GM12878 (cell line): ENCODE measurements at regions not wholly inside any gene's neighbourhood (a gene's known extent, or its start where the extent isn't known, plus 50 kb on each side); places are given as distances from the start of the nearest gene placed in this dataset.

Experiments
- ATAC-seq: fragments of 200-7000 bp; cut with Tn5 transposase; 3 replicates; pipeline ENCODE4 v1.9.1; 2020; ENCODE audit warnings: mild to moderate bottlenecking, moderate library complexity
- BruUV-seq: library from RNA; stranded (reverse); fragments of 400-500 nt; replicated peaks from 2 replicates; lab custom pipeline; 2021; lab: Mats Ljungman, UMichigan
- CTCF ChIA-PET: fragments of 300-600 bp; sonication (Branson Sonifier 250); formaldehyde crosslinking; extraction: SDS; loops from one replicate; lab custom pipeline; 2021; ENCODE audit warnings: inconsistent platforms; lab: Yijun Ruan, JAX
- POLR2A ChIA-PET: fragments of 350-600 bp; formaldehyde crosslinking; extraction: SDS; loops from one replicate; lab custom pipeline; 2021; ENCODE audit warnings: inconsistent platforms; lab: Charles Lee
- RAD21 ChIA-PET: fragments of 300-600 bp; sonication (Branson Sonifier 250); formaldehyde crosslinking; loops from one replicate; lab custom pipeline; 2023; ENCODE audit warnings: antibody characterized with exemption; ENCODE audit not compliant: unreplicated experiment; lab: Charles Lee
- SMC1A ChIA-PET: fragments of 300-600 bp; sonication (Branson Sonifier 250); formaldehyde crosslinking; loops from one replicate; lab custom pipeline; 2023; ENCODE audit not compliant: unreplicated experiment, uncharacterized antibody; lab: Charles Lee
- DNase-seq: peaks from one replicate; pipeline ENCODE4 v3.0.0-alpha.2; 2011; ENCODE audit warnings: low read depth, low spot score
- FAIRE-seq: peaks from 3 replicates; lab custom pipeline; 2011; peaks lifted over from hg19 to GRCh38; lab: Jason Lieb, UNC
- H2AFZ ChIP-seq: 2 replicates; pipeline ENCODE4 v1.6.0; 2011; ENCODE audit warnings: low read depth, low read length, control low read depth; ENCODE audit not compliant: control insufficient read depth
- H3K27ac ChIP-seq: 2 replicates; pipeline ENCODE4 v1.5.1; 2011; ENCODE audit warnings: control low read depth; ENCODE audit not compliant: control insufficient read depth, insufficient read depth
- H3K27me3 ChIP-seq, 2 experiments: replicated peaks in 1 of 2; 2 replicates each; pipeline versions ENCODE4 v1.6.0 to v1.6.1; 2011; ENCODE audit warnings: low read length in 1 of 2; ENCODE audit not compliant: control insufficient read depth in 2 of 2, insufficient read depth in 2 of 2
- H3K36me3 ChIP-seq, 2 experiments: 2 replicates each; pipeline ENCODE4 v1.5.1; 2011; ENCODE audit warnings: low read length in 1 of 2; ENCODE audit not compliant: control insufficient read depth in 2 of 2, insufficient read depth in 2 of 2
- H3K4me1 ChIP-seq: 2 replicates; pipeline ENCODE4 v1.6.1; 2011; ENCODE audit warnings: mild to moderate bottlenecking, low read length, moderate library complexity, mixed read lengths; ENCODE audit not compliant: control insufficient read depth, insufficient read depth
- H3K4me2 ChIP-seq: 2 replicates; pipeline ENCODE4 v1.6.0; 2011; ENCODE audit warnings: control low read depth; ENCODE audit not compliant: control insufficient read depth, insufficient read depth
- H3K4me3 ChIP-seq: fragments of 200-600 bp; sonication (generic); 2 replicates; pipeline ENCODE4 v1.5.1; 2016
- H3K79me2 ChIP-seq: 2 replicates; pipeline ENCODE4 v1.6.0; 2011; ENCODE audit warnings: low read length; ENCODE audit not compliant: control insufficient read depth, insufficient read depth
- H3K9ac ChIP-seq: 2 replicates; pipeline ENCODE4 v1.8.0; 2011; ENCODE audit warnings: low read length, control low read depth, mixed read lengths; ENCODE audit not compliant: control insufficient read depth, insufficient read depth
- H3K9me3 ChIP-seq: replicated peaks from 3 replicates; pipeline ENCODE4 v1.5.1; 2011; ENCODE audit warnings: mild to moderate bottlenecking, low read length; ENCODE audit not compliant: control insufficient read depth, insufficient read depth
- H4K20me1 ChIP-seq: 2 replicates; pipeline ENCODE4 v1.6.0; 2011; ENCODE audit not compliant: control insufficient read depth, insufficient read depth
- BHLHE40 ChIP-seq, 2 experiments: fragments of 450-650 bp in 1 of 2; IDR thresholded peaks; 2 replicates each; pipeline ENCODE4 v1.6.1; 2011 to 2017; ENCODE audit warnings: low read depth in 2 of 2, borderline replicate concordance in 1 of 2, improper control_type of control experiment in 1 of 2, low read length in 1 of 2, mild to moderate bottlenecking in 1 of 2
- DPF2 ChIP-seq: fragments of 450-650 bp; IDR thresholded peaks from 2 replicates; pipeline ENCODE4 v1.6.1; 2017; ENCODE audit warnings: mild to moderate bottlenecking
- EED ChIP-seq: sonication (generic); IDR thresholded peaks from 2 replicates; pipeline ENCODE4 v1.6.1; 2016; ENCODE audit warnings: antibody characterized with exemption, low read depth
- EP300 ChIP-seq, 2 experiments: fragments of 150-350 bp in 1 of 2; IDR thresholded peaks; 2 replicates each; pipeline ENCODE4 v1.6.1; 2011 to 2012; ENCODE audit warnings: low read depth in 2 of 2, low read length in 2 of 2, borderline replicate concordance in 1 of 2, improper control_type of control experiment in 1 of 2, inconsistent platforms in 1 of 2; ENCODE audit not compliant: control insufficient read depth in 1 of 2
- ESRRA ChIP-seq: IDR thresholded peaks from 2 replicates; pipeline ENCODE4 v1.6.1; 2012; ENCODE audit warnings: mild to moderate bottlenecking, low read length, improper control_type of control experiment
- FOXM1 ChIP-seq: IDR thresholded peaks from 2 replicates; pipeline ENCODE4 v1.6.1; 2012; ENCODE audit warnings: low read depth, mild to moderate bottlenecking, inconsistent platforms, low read length, moderate library complexity
- HDAC2 ChIP-seq: fragments of 200-600 bp; sonication (generic); IDR thresholded peaks from 2 replicates; pipeline ENCODE4 v1.6.1; 2017
- NFYB ChIP-seq: IDR thresholded peaks from 2 replicates; pipeline ENCODE4 v1.6.1; 2011; ENCODE audit warnings: low read depth, mild to moderate bottlenecking, low read length, improper control_type of control experiment, moderate library complexity; ENCODE audit not compliant: insufficient read depth
- NR2C2 ChIP-seq: IDR thresholded peaks from 2 replicates; pipeline ENCODE4 v1.6.1; 2011; ENCODE audit warnings: borderline replicate concordance, low read depth; ENCODE audit not compliant: control insufficient read depth, insufficient read length
- NRF1 ChIP-seq: conservative IDR thresholded peaks from 2 replicates; pipeline ENCODE4 v1.6.1; 2011; ENCODE audit warnings: mild to moderate bottlenecking, low read depth, low read length, improper control_type of control experiment
- PAX8 ChIP-seq: fragments of 450-650 bp; IDR thresholded peaks from 2 replicates; pipeline ENCODE4 v1.6.1; 2017; ENCODE audit warnings: mild to moderate bottlenecking, moderate library complexity
- RB1 ChIP-seq: fragments of 450-650 bp; formaldehyde crosslinking; IDR thresholded peaks from 2 replicates; pipeline ENCODE4 v1.6.1; 2017; ENCODE audit warnings: mild to moderate bottlenecking, borderline replicate concordance
- SPI1 ChIP-seq: IDR thresholded peaks from 2 replicates; pipeline ENCODE4 v1.6.1; 2011; ENCODE audit warnings: low read depth, mild to moderate bottlenecking, low read length, moderate library complexity, borderline replicate concordance; ENCODE audit not compliant: insufficient read depth
- SUPT20H ChIP-seq: IDR thresholded peaks from 2 replicates; pipeline ENCODE4 v1.6.1; 2011; ENCODE audit warnings: low read depth, mild to moderate bottlenecking, low read length, moderate library complexity, borderline replicate concordance; ENCODE audit not compliant: control insufficient read depth
- TAF1 ChIP-seq: IDR thresholded peaks from 2 replicates; pipeline ENCODE4 v1.6.1; 2011; ENCODE audit warnings: mild to moderate bottlenecking, low read depth, low read length, borderline replicate concordance
- ZNF217 ChIP-seq: fragments of 450-650 bp; IDR thresholded peaks from 2 replicates; pipeline ENCODE4 v1.6.1; 2017; ENCODE audit warnings: antibody characterized with exemption, mild to moderate bottlenecking
- ZNF24 ChIP-seq: fragments of 450-650 bp; IDR thresholded peaks from 2 replicates; pipeline ENCODE4 v1.6.1; 2017; ENCODE audit warnings: antibody characterized with exemption, mild to moderate bottlenecking
- WGBS: methylation state at CpG from one replicate; pipeline ENCODE4 v1.1.6; 2016; ENCODE audit warnings: low lambda C conversion rate; ENCODE audit not compliant: insufficient replicate concordance, insufficient coverage; ENCODE audit errors: missing lambda C conversion rate; 5-methylcytosine and 5-hydroxymethylcytosine counted together
- in situ Hi-C: fragments of 300-500 bp; cut with MboI; formaldehyde crosslinking; loops from 9 replicates; pipeline ENCODE4 v1.14.3; 2018; ENCODE audit warnings: mixed read lengths
- intact Hi-C: fragments of 100-400 bp; cut with micrococcal nuclease; formaldehyde crosslinking; loops from one replicate; pipeline ENCODE4 v1.14.2; 2022; ENCODE audit not compliant: unreplicated experiment
- TF ChIP-seq, protein P1 (sequence below): fragments of 450-650 bp; IDR thresholded peaks from 2 replicates; pipeline ENCODE4 v1.6.1; 2017; ENCODE audit warnings: mild to moderate bottlenecking

GRCh38 chr4:3361896-3362295 is 69.1 kb downstream of the RGS12 start:
- intact Hi-C loops = no loop called here
- ChIA-PET SMC1A (no interaction called here), POLR2A (no interaction called here), CTCF (interaction anchor here (0.6 kb wide), 1 partner anchor 9 kb away, joined by 3 read pairs; no protein-coding TSS in a partner anchor), RAD21 (no interaction called here)
- 86% methylated on average over 8 of the region's 12 CpGs for WGBS
- ATAC-seq = no peak
- in situ Hi-C loops = no loop called here
- H4K20me1 ChIP-seq = no peaks in the 10 kb centered on the region
- no peaks in the 10 kb centered on the region for H3K27me3 ChIP-seq
- no peak overlapping the region for H3K4me2 ChIP-seq
- no peaks in the 10 kb centered on the region for H3K79me2 ChIP-seq
- H3K9me3 ChIP-seq = no peaks in the 10 kb centered on the region; the same call in 1 of the 3 replicates
- BruUV-seq = no TSS peak
- TF ChIP-seq SPI1 (no peak), BHLHE40 (IDR thresholded peaks at IDR 0.05; ENCODE audit: borderline replicate concordance in 1 of 2, low read depth in 2 of 2, low read length in 1 of 2) (no peak), ESRRA (no peak), RB1 (no peak), NRF1 (no peak), ZNF24 (no peak), NR2C2 (no peak), EED (no peak), DPF2 (no peak), EP300 (IDR thresholded peaks at IDR 0.05; ENCODE audit: borderline replicate concordance in 1 of 2, control insufficient read depth in 1 of 2, low read depth in 2 of 2, low read length in 2 of 2) (no peak), HDAC2 (no peak), NFYB (no peak), SUPT20H (no peak), ZNF217 (no peak), TAF1 (no peak), PAX8 (no peak), FOXM1 (no peak)
- TF ChIP-seq, protein P1, sequence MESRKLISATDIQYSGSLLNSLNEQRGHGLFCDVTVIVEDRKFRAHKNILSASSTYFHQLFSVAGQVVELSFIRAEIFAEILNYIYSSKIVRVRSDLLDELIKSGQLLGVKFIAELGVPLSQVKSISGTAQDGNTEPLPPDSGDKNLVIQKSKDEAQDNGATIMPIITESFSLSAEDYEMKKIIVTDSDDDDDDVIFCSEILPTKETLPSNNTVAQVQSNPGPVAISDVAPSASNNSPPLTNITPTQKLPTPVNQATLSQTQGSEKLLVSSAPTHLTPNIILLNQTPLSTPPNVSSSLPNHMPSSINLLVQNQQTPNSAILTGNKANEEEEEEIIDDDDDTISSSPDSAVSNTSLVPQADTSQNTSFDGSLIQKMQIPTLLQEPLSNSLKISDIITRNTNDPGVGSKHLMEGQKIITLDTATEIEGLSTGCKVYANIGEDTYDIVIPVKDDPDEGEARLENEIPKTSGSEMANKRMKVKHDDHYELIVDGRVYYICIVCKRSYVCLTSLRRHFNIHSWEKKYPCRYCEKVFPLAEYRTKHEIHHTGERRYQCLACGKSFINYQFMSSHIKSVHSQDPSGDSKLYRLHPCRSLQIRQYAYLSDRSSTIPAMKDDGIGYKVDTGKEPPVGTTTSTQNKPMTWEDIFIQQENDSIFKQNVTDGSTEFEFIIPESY = no peak
- no peaks in the 10 kb centered on the region for H3K36me3 ChIP-seq
- H3K9ac ChIP-seq = no peak overlapping the region
- DNase-seq = no peak
- H3K4me3 ChIP-seq = no peak overlapping the region
- FAIRE-seq = no peak
- no peak overlapping the region for H2AFZ ChIP-seq
- H3K4me1 ChIP-seq = no peaks in the 10 kb centered on the region
- no peak overlapping the region for H3K27ac ChIP-seq
